GM13976 (cell line): ENCODE measurements at regions not wholly inside any gene's neighbourhood (a gene's known extent, or its start where the extent isn't known, plus 50 kb on each side); places are given as distances from the start of the nearest gene placed in this dataset.

Experiments
- DNase-seq: peaks from one replicate; pipeline ENCODE4 v3.0.0; 2012; ENCODE audit warnings: low spot score
- CTCF ChIP-seq: IDR thresholded peaks from 2 replicates; pipeline ENCODE4 v1.5.1; 2012; ENCODE audit warnings: borderline replicate concordance, mild to moderate bottlenecking; ENCODE audit not compliant: insufficient read depth; ENCODE audit errors: extremely low read depth, missing control alignments, control extremely low read depth
- in situ Hi-C: fragments of 300-500 bp; cut with MboI; formaldehyde crosslinking; loops from one replicate; pipeline ENCODE4 v1.12.0; 2022; ENCODE audit warnings: low sequenced_read_pairs, mixed read lengths, inconsistent platforms; ENCODE audit not compliant: unreplicated experiment

GRCh38 chr3:99365979-99366378 lies 272.4 kb upstream of the COL8A1 start:
- no peak for TF ChIP-seq CTCF
- in situ Hi-C loops: no loop called here
- no peak for DNase-seq

DNA sequence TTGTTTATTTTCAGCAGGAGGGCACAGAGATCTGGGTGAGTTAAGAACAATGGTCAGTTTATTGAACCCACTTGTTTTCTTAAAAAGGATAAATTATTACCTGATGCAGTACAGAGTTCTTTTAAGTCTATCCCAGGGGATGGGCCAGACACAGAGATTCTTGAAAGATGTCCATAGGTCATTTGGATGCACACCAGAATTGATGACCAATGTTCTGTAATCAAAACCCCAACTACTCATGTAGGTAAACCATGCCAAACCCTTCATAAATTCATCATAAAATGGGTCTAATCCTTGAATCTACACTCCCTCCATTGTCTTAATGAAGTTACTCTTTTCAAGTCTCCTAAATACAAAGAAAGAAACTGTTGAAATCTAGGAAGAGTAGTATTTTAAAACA lies 273.0 kb upstream of the COL8A1 start:
- no peak for DNase-seq
- TF ChIP-seq CTCF: no peak
- in situ Hi-C loops: no loop called here

GRCh38 chr3:99357131-99357530 lies 281.3 kb upstream of the COL8A1 start:
- DNase-seq: no peak
- no peak for TF ChIP-seq CTCF
- in situ Hi-C loops: no loop called here

DNA sequence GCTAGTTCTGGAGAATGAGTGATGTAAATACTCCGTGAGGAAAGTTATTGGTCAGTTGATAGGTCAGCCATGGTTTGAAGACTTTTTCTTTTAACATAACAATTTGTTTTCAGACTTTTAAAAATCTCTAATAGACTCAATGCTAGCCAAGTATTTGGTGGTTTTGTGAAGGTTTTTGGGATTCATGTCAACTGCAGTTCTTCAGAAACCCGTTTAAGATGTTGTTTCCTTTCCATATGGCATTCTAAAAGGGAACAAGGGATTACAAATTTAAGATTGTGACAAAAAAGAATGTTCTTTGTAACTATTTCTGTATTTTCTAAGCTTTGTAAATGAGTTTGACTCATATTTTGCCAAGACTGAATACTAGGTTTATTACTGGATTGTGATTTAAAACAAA lies 281.7 kb upstream of the COL8A1 start:
- no peak for TF ChIP-seq CTCF
- in situ Hi-C loops: no loop called here
- DNase-seq: no peak

- in situ Hi-C loops: no loop called here
- no peak for TF ChIP-seq CTCF
- DNase-seq: no peak
These were observed 282.9 kb upstream of the COL8A1 start for GRCh38 chr3:99355465-99355864.

GRCh38 chr3:99352811-99353210 lies 285.6 kb upstream of the COL8A1 start:
- in situ Hi-C loops: no loop called here
- TF ChIP-seq CTCF: no peak

GRCh38 chr3:99351122-99351521 lies 287.3 kb upstream of the COL8A1 start:
- in situ Hi-C loops: no loop called here
- DNase-seq: no peak
- TF ChIP-seq CTCF: no peak

More at GRCh38 chr3:99352811-99353210, 285.6 kb upstream of the COL8A1 start:
- DNase-seq: no peak
